ENCODE measurements at regions not wholly inside any gene's neighbourhood (a gene's known extent, or its start where the extent isn't known, plus 50 kb on each side); places are given as distances from the start of the nearest gene placed in this dataset.
"Not testable (repeated sequence)": the region's sequence is repeated elsewhere in the genome, so short reads cannot be mapped to it uniquely, and the experiment has no call there.

DNA sequence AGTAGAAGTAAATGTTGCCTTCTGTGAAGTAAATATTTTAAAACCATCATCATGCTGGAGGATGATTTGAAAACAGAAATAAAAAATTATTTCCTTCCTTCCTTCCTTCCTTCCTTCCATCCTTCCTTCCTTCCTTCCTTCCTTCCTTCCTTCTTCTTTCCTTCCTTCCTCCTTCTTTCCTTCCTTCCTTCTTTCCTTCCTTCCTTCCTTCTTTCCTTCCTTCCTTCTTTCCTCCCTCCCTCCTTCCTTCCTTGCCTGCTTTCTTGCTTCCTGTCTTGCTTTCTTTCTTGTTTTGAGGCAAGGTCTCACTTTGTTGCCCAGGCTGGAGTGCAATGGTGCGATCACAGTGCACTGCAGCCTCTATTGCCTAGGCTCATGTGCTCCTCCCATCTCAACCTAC, 223.7 kb downstream of the LRRK2 start:
- TF ChIP-seq, protein P1, sequence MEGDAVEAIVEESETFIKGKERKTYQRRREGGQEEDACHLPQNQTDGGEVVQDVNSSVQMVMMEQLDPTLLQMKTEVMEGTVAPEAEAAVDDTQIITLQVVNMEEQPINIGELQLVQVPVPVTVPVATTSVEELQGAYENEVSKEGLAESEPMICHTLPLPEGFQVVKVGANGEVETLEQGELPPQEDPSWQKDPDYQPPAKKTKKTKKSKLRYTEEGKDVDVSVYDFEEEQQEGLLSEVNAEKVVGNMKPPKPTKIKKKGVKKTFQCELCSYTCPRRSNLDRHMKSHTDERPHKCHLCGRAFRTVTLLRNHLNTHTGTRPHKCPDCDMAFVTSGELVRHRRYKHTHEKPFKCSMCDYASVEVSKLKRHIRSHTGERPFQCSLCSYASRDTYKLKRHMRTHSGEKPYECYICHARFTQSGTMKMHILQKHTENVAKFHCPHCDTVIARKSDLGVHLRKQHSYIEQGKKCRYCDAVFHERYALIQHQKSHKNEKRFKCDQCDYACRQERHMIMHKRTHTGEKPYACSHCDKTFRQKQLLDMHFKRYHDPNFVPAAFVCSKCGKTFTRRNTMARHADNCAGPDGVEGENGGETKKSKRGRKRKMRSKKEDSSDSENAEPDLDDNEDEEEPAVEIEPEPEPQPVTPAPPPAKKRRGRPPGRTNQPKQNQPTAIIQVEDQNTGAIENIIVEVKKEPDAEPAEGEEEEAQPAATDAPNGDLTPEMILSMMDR (conservative IDR thresholded peaks at IDR 0.05): not testable (repeated sequence)
- not testable (repeated sequence) for TF ChIP-seq EZH2 (IDR thresholded peaks at IDR 0.05; ENCODE audit: low read depth)
